HCT116 (cell line): ENCODE measurements at regions not wholly inside any gene's neighbourhood (a gene's known extent, or its start where the extent isn't known, plus 50 kb on each side); places are given as distances from the start of the nearest gene placed in this dataset.

ENCODE experiments used
- ATAC-seq: fragments of 200-7000 bp; cut with Tn5 transposase; 2 replicates; pipeline ENCODE4 v1.9.1; 2020; ENCODE audit warnings: mild to moderate bottlenecking, moderate library complexity
- BruUV-seq: library from RNA; stranded (reverse); fragments of 400-500 nt; replicated peaks from 2 replicates; lab custom pipeline; 2021; lab: Mats Ljungman, UMichigan
- CTCF ChIA-PET: fragments of 300-600 bp; sonication (Branson Sonifier 250); formaldehyde crosslinking; loops from one replicate; lab custom pipeline; 2021; ENCODE audit warnings: antibody characterized with exemption; lab: Charles Lee
- POLR2A ChIA-PET: fragments of 300-600, 350-600 bp; sonication (Branson Sonifier 250); formaldehyde crosslinking; loops from one replicate; lab custom pipeline; 2021; ENCODE audit warnings: antibody characterized with exemption; lab: Charles Lee
- RAD21 ChIA-PET, 2 experiments: fragments of 300-600 bp; sonication (Branson Sonifier 250); formaldehyde crosslinking; loops; one replicate each; lab custom pipeline; 2023; ENCODE audit warnings: low total read pairs in 2 of 2; ENCODE audit not compliant: uncharacterized antibody in 2 of 2, unreplicated experiment in 2 of 2, low non-redundant PET in 1 of 2; lab: Charles Lee
- DNase-seq: peaks from one replicate; pipeline ENCODE4 v3.0.0-alpha.2; 2010; ENCODE audit warnings: low read depth, low spot score
- H2AFZ ChIP-seq: fragments of 200-600 bp; shearing (Covaris generic), sonication (generic); 2 replicates; pipeline ENCODE4 v1.6.1; 2017; ENCODE audit warnings: low read depth, mixed run types, mixed read lengths, antibody characterized with exemption, low read length; ENCODE audit not compliant: poor library complexity, severe bottlenecking
- H3K27ac ChIP-seq: 2 replicates; pipeline ENCODE4 v1.5.1; 2012; ENCODE audit warnings: low read depth, low read length
- H3K27me3 ChIP-seq: fragments of 200-600 bp; sonication (generic); 2 replicates; pipeline ENCODE4 v1.6.1; 2016; ENCODE audit warnings: mixed run types, low read length, mixed read lengths; ENCODE audit not compliant: insufficient read depth
- H3K36me3 ChIP-seq, 2 experiments: fragments of 200-500 bp in 1 of 2; fragments of 200-600 bp in 1 of 2; sonication (Bioruptor generic) in 1 of 2; sonication (generic) in 1 of 2; 2 replicates each; pipeline versions ENCODE4 v1.5.1 to v1.6.1; 2014 to 2016; ENCODE audit warnings: low read length in 2 of 2, inconsistent platforms in 1 of 2, mixed read lengths in 1 of 2, mixed run types in 1 of 2; ENCODE audit not compliant: insufficient read depth in 2 of 2, control insufficient read depth in 1 of 2
- H3K4me1 ChIP-seq, 2 experiments: fragments of 200-600 bp in 1 of 2; sonication (generic) in 1 of 2; 2 replicates each; pipeline versions ENCODE4 v1.5.1 to v1.6.1; 2012 to 2017; ENCODE audit warnings: low read length in 2 of 2, inconsistent platforms in 1 of 2, mild to moderate bottlenecking in 1 of 2, mixed read lengths in 1 of 2, mixed run types in 1 of 2, moderate library complexity in 1 of 2; ENCODE audit not compliant: insufficient read depth in 2 of 2, control insufficient read depth in 1 of 2
- H3K4me2 ChIP-seq: fragments of 200-600 bp; sonication (generic); 2 replicates; pipeline ENCODE4 v1.6.1; 2017; ENCODE audit warnings: mixed run types, low read length, mixed read lengths
- H3K4me3 ChIP-seq, 2 experiments: fragments of 200-600 bp in 1 of 2; sonication (generic) in 1 of 2; replicated peaks in 1 of 2; 2 replicates each; pipeline ENCODE4 v1.5.1; 2011 to 2016; ENCODE audit warnings: low read length in 2 of 2, control low read depth in 1 of 2, low read depth in 1 of 2, mild to moderate bottlenecking in 1 of 2, mixed read lengths in 1 of 2, mixed run types in 1 of 2
- H3K79me2 ChIP-seq: fragments of 200-600 bp; sonication (generic); 2 replicates; pipeline ENCODE4 v1.6.1; 2017; ENCODE audit warnings: mild to moderate bottlenecking, mixed run types, low read length, moderate library complexity, mixed read lengths; ENCODE audit not compliant: insufficient read depth
- H3K9ac ChIP-seq: fragments of 200-600 bp; sonication (generic); 2 replicates; pipeline ENCODE4 v1.6.1; 2016; ENCODE audit warnings: low read length, mixed read lengths
- H3K9me2 ChIP-seq: fragments of 200-600 bp; sonication (generic), shearing (Covaris generic); 2 replicates; pipeline ENCODE4 v1.6.1; 2017; ENCODE audit warnings: mixed run types, mild to moderate bottlenecking, moderate library complexity; ENCODE audit not compliant: insufficient read depth
- H3K9me3 ChIP-seq, 2 experiments: fragments of 200-500 bp in 1 of 2; fragments of 200-600 bp in 1 of 2; sonication (Bioruptor generic) in 1 of 2; sonication (generic) in 1 of 2; 2 replicates each; pipeline ENCODE4 v1.6.1; 2014 to 2017; ENCODE audit warnings: low read length in 2 of 2, mixed read lengths in 2 of 2, inconsistent platforms in 1 of 2, low read depth in 1 of 2, mild to moderate bottlenecking in 1 of 2, mixed run types in 1 of 2, moderate library complexity in 1 of 2; ENCODE audit not compliant: control insufficient read depth in 1 of 2, insufficient read depth in 1 of 2
- H4K20me1 ChIP-seq: fragments of 200-600 bp; sonication (generic), shearing (Covaris generic); 2 replicates; pipeline ENCODE4 v1.6.1; 2017; ENCODE audit warnings: mixed run types, mild to moderate bottlenecking, moderate library complexity; ENCODE audit not compliant: insufficient read depth
- CBX3 ChIP-seq: IDR thresholded peaks from 2 replicates; pipeline ENCODE4 v1.6.1; 2012; ENCODE audit warnings: low read depth
- CEBPB ChIP-seq: IDR thresholded peaks from 2 replicates; pipeline ENCODE4 v1.6.1; 2012; ENCODE audit warnings: low read depth
- CTCF ChIP-seq, 3 experiments: fragments of 200-600 bp in 1 of 3; sonication (generic) in 1 of 3; IDR thresholded peaks in 2 of 3; conservative IDR thresholded peaks in 1 of 3; 2 replicates each; pipeline ENCODE4 v1.5.1; 2012 to 2017; ENCODE audit warnings: low read depth in 2 of 3, low read length in 2 of 3, antibody characterized with exemption in 1 of 3, borderline replicate concordance in 1 of 3, control low read depth in 1 of 3, mild to moderate bottlenecking in 1 of 3, mixed read lengths in 1 of 3, mixed run types in 1 of 3, moderate library complexity in 1 of 3; ENCODE audit not compliant: insufficient read depth in 1 of 3
- ELF1 ChIP-seq: IDR thresholded peaks from 2 replicates; pipeline ENCODE4 v1.6.1; 2012; ENCODE audit warnings: low read depth, borderline replicate concordance
- EZH2 ChIP-seq: fragments of 200-600 bp; sonication (generic); IDR thresholded peaks from 2 replicates; pipeline ENCODE4 v1.6.1; 2017; ENCODE audit warnings: antibody characterized with exemption, mixed run types
- EZH2phosphoT487 ChIP-seq: fragments of 200-600 bp; IDR thresholded peaks from 2 replicates; pipeline ENCODE4 v1.6.1; 2018; ENCODE audit warnings: antibody characterized with exemption, borderline replicate concordance
- JUND ChIP-seq: IDR thresholded peaks from 2 replicates; pipeline ENCODE4 v1.6.1; 2012
- POLR2A ChIP-seq: IDR thresholded peaks from 2 replicates; pipeline ENCODE4 v1.7.0; 2011; ENCODE audit warnings: borderline replicate concordance; ENCODE audit not compliant: insufficient read depth, insufficient read length; ENCODE audit errors: extremely low read depth
- POLR2AphosphoS5 ChIP-seq: IDR thresholded peaks from 2 replicates; pipeline ENCODE4 v1.6.1; 2011; ENCODE audit warnings: mild to moderate bottlenecking, low read depth, low read length, moderate library complexity
- RAD21 ChIP-seq: IDR thresholded peaks from 2 replicates; pipeline ENCODE4 v1.6.1; 2012; ENCODE audit warnings: low read depth, mild to moderate bottlenecking
- REST ChIP-seq: IDR thresholded peaks from 2 replicates; pipeline ENCODE4 v1.6.1; 2012; ENCODE audit warnings: low read depth
- SP1 ChIP-seq: IDR thresholded peaks from 2 replicates; pipeline ENCODE4 v1.6.1; 2012; ENCODE audit warnings: low read depth
- TCF7L2 ChIP-seq: IDR thresholded peaks from 2 replicates; pipeline ENCODE4 v1.7.0; 2011; ENCODE audit warnings: borderline replicate concordance, inconsistent platforms; ENCODE audit not compliant: insufficient read depth, insufficient read length; ENCODE audit errors: extremely low read depth
- intact Hi-C: fragments of 100-400 bp; cut with micrococcal nuclease; formaldehyde crosslinking; loops from 2 replicates; pipeline ENCODE4 v1.10.0; 2022
- TF ChIP-seq, protein P1 (sequence below): IDR thresholded peaks from 2 replicates; pipeline ENCODE4 v1.6.1; 2011; ENCODE audit warnings: mild to moderate bottlenecking, low read length, moderate library complexity; ENCODE audit not compliant: insufficient replicate concordance; ENCODE audit errors: extremely low read depth

- intact Hi-C loops, result no loop called here
- Histone ChIP-seq H3K4me2 (no peak overlapping the region), H3K4me3 (no peak overlapping the region), H3K27me3 (peaks cover 3% of the 10 kb centered on the region; the same call in 1 of the 2 replicates), H4K20me1 (no peaks in the 10 kb centered on the region), H3K79me2 (no peaks in the 10 kb centered on the region), H3K36me3 (no peaks in the 10 kb centered on the region), H2AFZ (no peak overlapping the region), H3K27ac (no peak overlapping the region), H3K9ac (no peak overlapping the region), H3K9me3 (no peaks in the 10 kb centered on the region), H3K9me2 (no peaks in the 10 kb centered on the region), H3K4me1 (no peaks in the 10 kb centered on the region)
- TF ChIP-seq REST (no peak), POLR2A (no peak), CEBPB (no peak), TCF7L2 (no peak), RAD21 (no peak), POLR2AphosphoS5 (no peak), EZH2 (no peak), CBX3 (no peak), JUND (no peak), CTCF (IDR thresholded peaks at IDR 0.05 in 2 of 3, conservative IDR thresholded peaks at IDR 0.05 in 1 of 3; ENCODE audit: borderline replicate concordance in 1 of 3, insufficient read depth in 1 of 3, low read depth in 2 of 3, low read length in 2 of 3) (no peak), ELF1 (no peak), EZH2phosphoT487 (no peak), SP1 (no peak)
- TF ChIP-seq, protein P1, sequence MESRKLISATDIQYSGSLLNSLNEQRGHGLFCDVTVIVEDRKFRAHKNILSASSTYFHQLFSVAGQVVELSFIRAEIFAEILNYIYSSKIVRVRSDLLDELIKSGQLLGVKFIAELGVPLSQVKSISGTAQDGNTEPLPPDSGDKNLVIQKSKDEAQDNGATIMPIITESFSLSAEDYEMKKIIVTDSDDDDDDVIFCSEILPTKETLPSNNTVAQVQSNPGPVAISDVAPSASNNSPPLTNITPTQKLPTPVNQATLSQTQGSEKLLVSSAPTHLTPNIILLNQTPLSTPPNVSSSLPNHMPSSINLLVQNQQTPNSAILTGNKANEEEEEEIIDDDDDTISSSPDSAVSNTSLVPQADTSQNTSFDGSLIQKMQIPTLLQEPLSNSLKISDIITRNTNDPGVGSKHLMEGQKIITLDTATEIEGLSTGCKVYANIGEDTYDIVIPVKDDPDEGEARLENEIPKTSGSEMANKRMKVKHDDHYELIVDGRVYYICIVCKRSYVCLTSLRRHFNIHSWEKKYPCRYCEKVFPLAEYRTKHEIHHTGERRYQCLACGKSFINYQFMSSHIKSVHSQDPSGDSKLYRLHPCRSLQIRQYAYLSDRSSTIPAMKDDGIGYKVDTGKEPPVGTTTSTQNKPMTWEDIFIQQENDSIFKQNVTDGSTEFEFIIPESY, result no peak
- CTCF ChIA-PET, result no interaction called here
- POLR2A ChIA-PET, result no interaction called here
- RAD21 ChIA-PET, result no interaction called here
- no peak for DNase-seq
- no TSS peak for BruUV-seq
- no peak for ATAC-seq
Observed at GRCh38 chr5:144832416-144832815, 661.7 kb downstream of the KCTD16 start.
